GM18519 (cell line): ENCODE measurements at regions not wholly inside any gene's neighbourhood (a gene's known extent, or its start where the extent isn't known, plus 50 kb on each side); places are given as distances from the start of the nearest gene placed in this dataset.
"Not testable (repeated sequence)": the region's sequence is repeated elsewhere in the genome, so short reads cannot be mapped to it uniquely, and the experiment has no call there.

Source experiments
- ATAC-seq: cut with Tn5 transposase; IDR thresholded peaks from one replicate; pipeline ENCODE4 v1.9.1; 2021; ENCODE audit warnings: mild to moderate bottlenecking, moderate library complexity; ENCODE audit not compliant: unreplicated experiment, low FRiP score

GRCh38 chr5:157941616-157942015, 82.7 kb upstream of the CLINT1 start:
- no peak for ATAC-seq

GRCh38 chr5:157938101-157938500, 79.2 kb upstream of the CLINT1 start:
- not testable (repeated sequence) for ATAC-seq

- ATAC-seq, result not testable (repeated sequence)
These were observed 78.0 kb upstream of the CLINT1 start for GRCh38 chr5:157936776-157937501.

- no peak for ATAC-seq
These were observed 75.7 kb upstream of the CLINT1 start for GRCh38 chr5:157934600-157934999.

- ATAC-seq, result no peak
These were observed 74.1 kb upstream of the CLINT1 start for GRCh38 chr5:157933005-157933404.

- ATAC-seq, result no peak
These were observed 71.8 kb upstream of the CLINT1 start for GRCh38 chr5:157930710-157931109.

- ATAC-seq, result no peak
These were observed 68.0 kb upstream of the CLINT1 start for GRCh38 chr5:157926977-157927376.

GRCh38 chr5:157925786-157926671, 67.1 kb upstream of the CLINT1 start:
- no peak for ATAC-seq

GRCh38 chr5:157924931-157925729, 66.2 kb upstream of the CLINT1 start:
- no peak for ATAC-seq

GRCh38 chr5:157924490-157924889, 65.5 kb upstream of the CLINT1 start:
- no peak for ATAC-seq

GRCh38 chr5:157923765-157924164, 64.8 kb upstream of the CLINT1 start:
- ATAC-seq, result no peak

GRCh38 chr5:157922026-157922425, 63.1 kb upstream of the CLINT1 start:
- ATAC-seq, result no peak

GRCh38 chr5:157920828-157921170, 61.9 kb upstream of the CLINT1 start:
- ATAC-seq, result no peak

- ATAC-seq, result no peak
These were observed 60.1 kb upstream of the CLINT1 start for GRCh38 chr5:157918811-157919742.

- no peak for ATAC-seq
These were observed 59.2 kb upstream of the CLINT1 start for GRCh38 chr5:157917899-157918809.

- ATAC-seq, result no peak
These were observed 58.5 kb upstream of the CLINT1 start for GRCh38 chr5:157917491-157917890.

- no peak for ATAC-seq
These were observed 56.7 kb upstream of the CLINT1 start for GRCh38 chr5:157915638-157916037.

GRCh38 chr5:157914151-157914788, 55.3 kb upstream of the CLINT1 start:
- ATAC-seq, result no peak
